Neural cell (in vitro differentiated cells): ENCODE measurements at regions not wholly inside any gene's neighbourhood (a gene's known extent, or its start where the extent isn't known, plus 50 kb on each side); places are given as distances from the start of the nearest gene placed in this dataset.

Source experiments
- H2AFZ ChIP-seq: fragments of 200-600, 300-800 bp; sonication (generic), shearing (Covaris generic); 2 replicates; pipeline ENCODE4 v1.6.0; 2014; ENCODE audit warnings: low read depth, mild to moderate bottlenecking, antibody characterized with exemption, low read length, moderate library complexity
- H3F3A ChIP-seq: fragments of 200-600 bp; shearing (Covaris generic); 2 replicates; pipeline ENCODE4 v1.6.1; 2016; ENCODE audit warnings: mild to moderate bottlenecking, moderate library complexity, mixed read lengths, antibody characterized with exemption, low read length; ENCODE audit not compliant: insufficient read depth, poor library complexity, severe bottlenecking
- H3K27ac ChIP-seq: fragments of 200-600, 300-800 bp; sonication (generic), shearing (Covaris generic); 2 replicates; pipeline ENCODE4 v1.5.1; 2014; ENCODE audit warnings: mild to moderate bottlenecking, low read length, moderate library complexity
- H3K27me3 ChIP-seq: fragments of 300-800, 200-600 bp; sonication (generic), shearing (Covaris generic); 2 replicates; pipeline ENCODE4 v1.6.0; 2014; ENCODE audit warnings: mild to moderate bottlenecking, low read depth, low read length, moderate library complexity; ENCODE audit not compliant: insufficient read depth
- H3K36me3 ChIP-seq: fragments of 300-800, 200-600 bp; sonication (generic), shearing (Covaris generic); 2 replicates; pipeline ENCODE4 v1.5.1; 2014; ENCODE audit warnings: mild to moderate bottlenecking, antibody characterized with exemption, low read length, moderate library complexity; ENCODE audit not compliant: insufficient read depth
- H3K4me2 ChIP-seq: fragments of 300-800, 200-600 bp; sonication (generic), shearing (Covaris generic); 2 replicates; pipeline ENCODE4 v1.6.0; 2014; ENCODE audit warnings: mild to moderate bottlenecking, low read length
- H3K4me3 ChIP-seq: fragments of 300-800, 200-600 bp; sonication (generic), shearing (Covaris generic); 2 replicates; pipeline ENCODE4 v1.5.1; 2014; ENCODE audit warnings: mild to moderate bottlenecking, low read length, moderate library complexity
- H3K79me2 ChIP-seq: fragments of 200-600 bp; shearing (Covaris generic); replicated peaks from 2 replicates; pipeline ENCODE4 v1.6.0; 2014; ENCODE audit warnings: mild to moderate bottlenecking, low read length, moderate library complexity; ENCODE audit not compliant: insufficient read depth
- H3K9ac ChIP-seq: fragments of 300-800, 200-600 bp; sonication (generic), shearing (Covaris generic); 2 replicates; pipeline ENCODE4 v1.6.1; 2016; ENCODE audit warnings: mild to moderate bottlenecking, low read length, mixed read lengths
- H3K9me2 ChIP-seq: fragments of 200-600 bp; shearing (Covaris generic); 2 replicates; pipeline ENCODE4 v1.6.1; 2016; ENCODE audit warnings: mild to moderate bottlenecking, low read length, mixed read lengths; ENCODE audit not compliant: insufficient read depth
- H3K9me3 ChIP-seq: fragments of 200-600, 300-800 bp; sonication (generic), shearing (Covaris generic); 2 replicates; pipeline ENCODE4 v1.6.1; 2016; ENCODE audit warnings: mild to moderate bottlenecking, mixed run types, low read length, moderate library complexity, mixed read lengths
- H4K20me1 ChIP-seq: fragments of 200-600 bp; shearing (Covaris generic); 2 replicates; pipeline ENCODE4 v1.6.1; 2016; ENCODE audit warnings: mild to moderate bottlenecking, mixed run types; ENCODE audit not compliant: insufficient read depth
- EP300 ChIP-seq: fragments of 450-650 bp; conservative IDR thresholded peaks from 2 replicates; pipeline ENCODE4 v1.6.1; 2014; ENCODE audit warnings: antibody characterized with exemption, mild to moderate bottlenecking, moderate library complexity; ENCODE audit not compliant: poor library complexity, severe bottlenecking
- EZH2 ChIP-seq: fragments of 200-600, 300-800 bp; shearing (Covaris generic), sonication (generic); IDR thresholded peaks from 2 replicates; pipeline ENCODE4 v1.6.1; 2014; ENCODE audit warnings: antibody characterized with exemption, low read length, borderline replicate concordance, mild to moderate bottlenecking; ENCODE audit not compliant: insufficient read depth, poor library complexity, severe bottlenecking
- MXI1 ChIP-seq: fragments of 450-650 bp; conservative IDR thresholded peaks from 2 replicates; pipeline ENCODE4 v1.6.1; 2014; ENCODE audit warnings: antibody characterized with exemption, mild to moderate bottlenecking; ENCODE audit not compliant: poor library complexity, severe bottlenecking
- POLR2AphosphoS5 ChIP-seq: IDR thresholded peaks from 2 replicates; pipeline ENCODE4 v1.6.1; 2012
- RAD21 ChIP-seq: fragments of 450-650 bp; conservative IDR thresholded peaks from 2 replicates; pipeline ENCODE4 v1.6.1; 2014; ENCODE audit warnings: antibody characterized with exemption, mild to moderate bottlenecking, moderate library complexity
- SMC3 ChIP-seq: fragments of 450-650 bp; conservative IDR thresholded peaks from 2 replicates; pipeline ENCODE4 v1.6.1; 2014; ENCODE audit warnings: antibody characterized with exemption, mild to moderate bottlenecking, moderate library complexity; ENCODE audit not compliant: poor library complexity
- TAF1 ChIP-seq: IDR thresholded peaks from 2 replicates; pipeline ENCODE4 v1.6.1; 2012; ENCODE audit warnings: low read depth
- TF ChIP-seq, protein P1 (sequence below): fragments of 450-650 bp; IDR thresholded peaks from 2 replicates; pipeline ENCODE4 v1.5.1; 2014; ENCODE audit warnings: antibody characterized with exemption, mild to moderate bottlenecking, moderate library complexity; ENCODE audit not compliant: poor library complexity, severe bottlenecking
- TF ChIP-seq, protein P2 (sequence below): IDR thresholded peaks from 2 replicates; pipeline ENCODE4 v1.6.1; 2012; ENCODE audit warnings: borderline replicate concordance

DNA sequence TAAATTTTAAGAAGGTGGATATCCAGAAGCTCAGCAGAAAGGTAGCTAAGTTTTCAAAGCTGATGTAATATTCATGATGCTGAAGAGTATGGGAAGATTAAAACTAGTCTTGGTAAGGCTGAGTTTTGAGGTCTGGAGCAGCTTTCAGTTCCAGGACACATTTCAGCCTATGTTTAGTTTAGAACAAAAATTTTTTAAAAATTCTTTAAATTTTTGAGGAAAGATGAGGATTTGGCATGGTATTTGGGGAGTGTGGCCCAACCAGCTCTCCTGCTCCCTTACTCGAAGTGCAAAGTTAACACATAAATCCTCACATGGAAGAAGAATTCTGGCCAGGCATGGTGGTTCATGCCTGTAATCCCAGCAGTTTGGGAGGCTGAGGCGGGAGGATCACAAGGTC, 1039.1 kb downstream of the NAALADL2 start:
- no peaks in the 10 kb centered on the region for H3K9me3 ChIP-seq
- H3K79me2 ChIP-seq: no peaks in the 10 kb centered on the region
- H3K9me2 ChIP-seq: no peaks in the 10 kb centered on the region
- no peaks in the 10 kb centered on the region for H4K20me1 ChIP-seq
- H3K4me3 ChIP-seq: no peak overlapping the region
- no peaks in the 10 kb centered on the region for H3K27me3 ChIP-seq
- no peaks in the 10 kb centered on the region for H3F3A ChIP-seq
- H3K9ac ChIP-seq: no peak overlapping the region
- no peaks in the 10 kb centered on the region for H3K36me3 ChIP-seq
- no peak overlapping the region for H3K4me2 ChIP-seq
- TF ChIP-seq EZH2 (no peak), TAF1 (no peak), POLR2AphosphoS5 (no peak), MXI1 (no peak), EP300 (no peak), SMC3 (no peak), RAD21 (no peak)
- TF ChIP-seq, protein P1, sequence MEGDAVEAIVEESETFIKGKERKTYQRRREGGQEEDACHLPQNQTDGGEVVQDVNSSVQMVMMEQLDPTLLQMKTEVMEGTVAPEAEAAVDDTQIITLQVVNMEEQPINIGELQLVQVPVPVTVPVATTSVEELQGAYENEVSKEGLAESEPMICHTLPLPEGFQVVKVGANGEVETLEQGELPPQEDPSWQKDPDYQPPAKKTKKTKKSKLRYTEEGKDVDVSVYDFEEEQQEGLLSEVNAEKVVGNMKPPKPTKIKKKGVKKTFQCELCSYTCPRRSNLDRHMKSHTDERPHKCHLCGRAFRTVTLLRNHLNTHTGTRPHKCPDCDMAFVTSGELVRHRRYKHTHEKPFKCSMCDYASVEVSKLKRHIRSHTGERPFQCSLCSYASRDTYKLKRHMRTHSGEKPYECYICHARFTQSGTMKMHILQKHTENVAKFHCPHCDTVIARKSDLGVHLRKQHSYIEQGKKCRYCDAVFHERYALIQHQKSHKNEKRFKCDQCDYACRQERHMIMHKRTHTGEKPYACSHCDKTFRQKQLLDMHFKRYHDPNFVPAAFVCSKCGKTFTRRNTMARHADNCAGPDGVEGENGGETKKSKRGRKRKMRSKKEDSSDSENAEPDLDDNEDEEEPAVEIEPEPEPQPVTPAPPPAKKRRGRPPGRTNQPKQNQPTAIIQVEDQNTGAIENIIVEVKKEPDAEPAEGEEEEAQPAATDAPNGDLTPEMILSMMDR: no peak
- TF ChIP-seq, protein P2, sequence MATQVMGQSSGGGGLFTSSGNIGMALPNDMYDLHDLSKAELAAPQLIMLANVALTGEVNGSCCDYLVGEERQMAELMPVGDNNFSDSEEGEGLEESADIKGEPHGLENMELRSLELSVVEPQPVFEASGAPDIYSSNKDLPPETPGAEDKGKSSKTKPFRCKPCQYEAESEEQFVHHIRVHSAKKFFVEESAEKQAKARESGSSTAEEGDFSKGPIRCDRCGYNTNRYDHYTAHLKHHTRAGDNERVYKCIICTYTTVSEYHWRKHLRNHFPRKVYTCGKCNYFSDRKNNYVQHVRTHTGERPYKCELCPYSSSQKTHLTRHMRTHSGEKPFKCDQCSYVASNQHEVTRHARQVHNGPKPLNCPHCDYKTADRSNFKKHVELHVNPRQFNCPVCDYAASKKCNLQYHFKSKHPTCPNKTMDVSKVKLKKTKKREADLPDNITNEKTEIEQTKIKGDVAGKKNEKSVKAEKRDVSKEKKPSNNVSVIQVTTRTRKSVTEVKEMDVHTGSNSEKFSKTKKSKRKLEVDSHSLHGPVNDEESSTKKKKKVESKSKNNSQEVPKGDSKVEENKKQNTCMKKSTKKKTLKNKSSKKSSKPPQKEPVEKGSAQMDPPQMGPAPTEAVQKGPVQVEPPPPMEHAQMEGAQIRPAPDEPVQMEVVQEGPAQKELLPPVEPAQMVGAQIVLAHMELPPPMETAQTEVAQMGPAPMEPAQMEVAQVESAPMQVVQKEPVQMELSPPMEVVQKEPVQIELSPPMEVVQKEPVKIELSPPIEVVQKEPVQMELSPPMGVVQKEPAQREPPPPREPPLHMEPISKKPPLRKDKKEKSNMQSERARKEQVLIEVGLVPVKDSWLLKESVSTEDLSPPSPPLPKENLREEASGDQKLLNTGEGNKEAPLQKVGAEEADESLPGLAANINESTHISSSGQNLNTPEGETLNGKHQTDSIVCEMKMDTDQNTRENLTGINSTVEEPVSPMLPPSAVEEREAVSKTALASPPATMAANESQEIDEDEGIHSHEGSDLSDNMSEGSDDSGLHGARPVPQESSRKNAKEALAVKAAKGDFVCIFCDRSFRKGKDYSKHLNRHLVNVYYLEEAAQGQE: no peak
- H3K27ac ChIP-seq: no peak overlapping the region
- no peak overlapping the region for H2AFZ ChIP-seq

DNA sequence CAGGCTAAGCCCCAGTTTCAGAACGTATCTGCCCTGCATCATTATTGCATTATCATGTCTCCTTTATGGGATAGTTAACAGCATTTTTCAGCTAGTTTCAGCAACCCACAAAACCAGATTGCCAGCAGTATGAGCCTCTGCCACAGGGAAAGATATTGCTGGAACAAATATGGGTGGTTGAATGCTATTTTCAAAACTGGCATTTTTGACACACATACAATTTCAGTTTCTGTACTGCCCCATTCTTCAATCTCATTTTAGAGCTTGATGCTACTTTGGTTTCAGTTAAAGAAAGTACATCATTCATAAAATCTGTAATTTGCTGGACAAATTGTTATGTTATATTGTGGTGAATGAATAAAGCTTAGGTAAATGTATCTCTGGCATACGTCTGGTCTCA, 1037.5 kb downstream of the NAALADL2 start:
- Histone ChIP-seq H3K9me2 (no peaks in the 10 kb centered on the region), H2AFZ (no peak overlapping the region), H3K4me3 (no peak overlapping the region), H3K9ac (no peak overlapping the region), H4K20me1 (no peaks in the 10 kb centered on the region), H3K36me3 (no peaks in the 10 kb centered on the region), H3K9me3 (no peaks in the 10 kb centered on the region), H3K4me2 (no peak overlapping the region), H3K79me2 (no peaks in the 10 kb centered on the region), H3K27me3 (no peaks in the 10 kb centered on the region), H3K27ac (no peak overlapping the region), H3F3A (no peaks in the 10 kb centered on the region)
- TF ChIP-seq RAD21 (no peak), TAF1 (no peak), EP300 (no peak)
- TF ChIP-seq, protein P1: no peak
